ENCODE measurements at regions not wholly inside any gene's neighbourhood (a gene's known extent, or its start where the extent isn't known, plus 50 kb on each side); places are given as distances from the start of the nearest gene placed in this dataset.

GRCh38 chr1:168864266-168864665 is 135.3 kb upstream of the DPT start:
- no peaks in the 10 kb centered on the region for H3K27me3 ChIP-seq (ENCODE audit: control insufficient read depth, insufficient read depth, low read length)
- intact Hi-C loops (cut with DNase I) = no loop called here
- no peaks in the 10 kb centered on the region for H3K36me3 ChIP-seq (ENCODE audit: control insufficient read depth in 2 of 3, insufficient read depth in 3 of 3, low read length in 3 of 3)
- TF ChIP-seq CTCF (IDR thresholded peaks at IDR 0.05; ENCODE audit: borderline replicate concordance, extremely low read depth, insufficient read depth) = no peak
- FAIRE-seq (no peak), DNase-seq (no peak)
- H3K4me3 ChIP-seq (ENCODE audit: low read length in 3 of 3) = no peak overlapping the region
- no peaks in the 10 kb centered on the region for H3K9me3 ChIP-seq (ENCODE audit: control insufficient read depth in 2 of 3, insufficient read depth in 1 of 3, low read length in 3 of 3)
- H3K27ac ChIP-seq (ENCODE audit: low read depth in 2 of 2, low read length in 2 of 2) = peak overlapping the region in 1 of 2 donors; percentile 24
- H3K4me1 ChIP-seq (ENCODE audit: control insufficient read depth in 2 of 3, insufficient read depth in 2 of 3, low read depth in 1 of 3, low read length in 3 of 3) = peaks cover 0 to 5% (median 2%) of the 10 kb centered on the region in 3 donors
- no peak overlapping the region for H3K9ac ChIP-seq (ENCODE audit: low read length in 3 of 3)

- H3K27ac ChIP-seq (ENCODE audit: low read depth in 2 of 2, low read length in 2 of 2) = no peak overlapping the region
- no peaks in the 10 kb centered on the region for H3K36me3 ChIP-seq (ENCODE audit: control insufficient read depth in 2 of 3, insufficient read depth in 3 of 3, low read length in 3 of 3)
- TF ChIP-seq CTCF (IDR thresholded peaks at IDR 0.05; ENCODE audit: borderline replicate concordance, extremely low read depth, insufficient read depth) = no peak
- DNase-seq = no peak
- H3K9ac ChIP-seq (ENCODE audit: low read length in 3 of 3) = no peak overlapping the region
- no peaks in the 10 kb centered on the region for H3K9me3 ChIP-seq (ENCODE audit: control insufficient read depth in 2 of 3, insufficient read depth in 1 of 3, low read length in 3 of 3)
- intact Hi-C loops (cut with DNase I) = no loop called here
- no peaks in the 10 kb centered on the region for H3K27me3 ChIP-seq (ENCODE audit: control insufficient read depth, insufficient read depth, low read length)
- H3K4me3 ChIP-seq (ENCODE audit: low read length in 3 of 3) = no peak overlapping the region
- H3K4me1 ChIP-seq (ENCODE audit: control insufficient read depth in 2 of 3, insufficient read depth in 2 of 3, low read depth in 1 of 3, low read length in 3 of 3) = peaks cover 0 to 5% (median 2%) of the 10 kb centered on the region in 3 donors
- FAIRE-seq = no peak
Measured at GRCh38 chr1:168865850-168866620, 137.0 kb upstream of the DPT start.

GRCh38 chr1:168867941-168868634 is 139.1 kb upstream of the DPT start:
- Histone ChIP-seq H3K36me3 (ENCODE audit: control insufficient read depth in 2 of 3, insufficient read depth in 3 of 3, low read length in 3 of 3) (no peaks in the 10 kb centered on the region), H3K4me3 (ENCODE audit: low read length in 3 of 3) (no peak overlapping the region), H3K27me3 (ENCODE audit: control insufficient read depth, insufficient read depth, low read length) (no peaks in the 10 kb centered on the region), H3K9ac (ENCODE audit: low read length in 3 of 3) (no peak overlapping the region), H3K9me3 (ENCODE audit: control insufficient read depth in 2 of 3, insufficient read depth in 1 of 3, low read length in 3 of 3) (no peaks in the 10 kb centered on the region), H3K4me1 (ENCODE audit: control insufficient read depth in 2 of 3, insufficient read depth in 2 of 3, low read depth in 1 of 3, low read length in 3 of 3) (peaks cover 0 to 5% (median 2%) of the 10 kb centered on the region in 3 donors), H3K27ac (ENCODE audit: low read depth in 2 of 2, low read length in 2 of 2) (peak overlapping the region; percentile 61 to 66)
- no peak for FAIRE-seq
- intact Hi-C loops (cut with DNase I) = no loop called here
- no peak for DNase-seq
- TF ChIP-seq CTCF (IDR thresholded peaks at IDR 0.05; ENCODE audit: borderline replicate concordance, extremely low read depth, insufficient read depth) = no peak

Measured in kidney (tissue), 13 donors.